A673 (cell line): ENCODE measurements at regions not wholly inside any gene's neighbourhood (a gene's known extent, or its start where the extent isn't known, plus 50 kb on each side); places are given as distances from the start of the nearest gene placed in this dataset.

ENCODE experiments used
- EZH2 ChIP-seq: fragments of 200-600 bp; sonication (generic); IDR thresholded peaks from 2 replicates; pipeline ENCODE4 v1.6.1; 2017; ENCODE audit warnings: borderline replicate concordance, low read depth, mild to moderate bottlenecking, mixed read lengths, antibody characterized with exemption, low read length; ENCODE audit not compliant: poor library complexity, severe bottlenecking
- TF ChIP-seq, protein P1 (sequence below): fragments of 300-800, 200-600 bp; sonication (generic); conservative IDR thresholded peaks from 2 replicates; pipeline ENCODE4 v1.5.1; 2017; ENCODE audit warnings: low read depth, mild to moderate bottlenecking, antibody characterized with exemption, low read length, moderate library complexity, mixed read lengths

DNA sequence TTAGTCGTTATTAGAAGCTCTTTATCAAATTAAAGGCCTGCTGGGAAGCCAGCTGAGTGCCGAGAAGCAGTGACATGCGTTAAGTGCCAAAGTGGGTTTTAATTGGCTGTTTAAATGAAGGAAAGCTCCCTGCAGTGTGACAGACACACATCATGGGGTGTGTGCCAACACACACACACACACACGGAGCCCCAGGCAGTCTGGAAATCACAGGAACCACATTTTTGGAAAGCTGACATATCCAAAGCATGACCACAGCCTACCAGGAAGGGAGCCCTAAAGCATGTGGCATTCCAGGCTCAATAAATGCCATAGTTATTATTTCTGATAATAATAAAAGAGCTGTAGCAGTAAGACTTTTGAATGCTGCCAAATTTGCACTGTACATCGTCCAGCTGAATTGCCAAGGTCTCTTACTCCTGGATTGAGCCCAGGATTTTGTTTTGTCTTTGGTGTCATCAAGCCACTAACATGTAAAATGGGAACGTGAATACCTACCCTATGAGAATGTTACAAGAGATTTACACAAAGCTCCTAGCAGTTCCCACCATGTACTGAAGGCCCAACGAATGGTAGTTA, 135.1 kb downstream of the TMEM30B start:
- TF ChIP-seq, protein P1, sequence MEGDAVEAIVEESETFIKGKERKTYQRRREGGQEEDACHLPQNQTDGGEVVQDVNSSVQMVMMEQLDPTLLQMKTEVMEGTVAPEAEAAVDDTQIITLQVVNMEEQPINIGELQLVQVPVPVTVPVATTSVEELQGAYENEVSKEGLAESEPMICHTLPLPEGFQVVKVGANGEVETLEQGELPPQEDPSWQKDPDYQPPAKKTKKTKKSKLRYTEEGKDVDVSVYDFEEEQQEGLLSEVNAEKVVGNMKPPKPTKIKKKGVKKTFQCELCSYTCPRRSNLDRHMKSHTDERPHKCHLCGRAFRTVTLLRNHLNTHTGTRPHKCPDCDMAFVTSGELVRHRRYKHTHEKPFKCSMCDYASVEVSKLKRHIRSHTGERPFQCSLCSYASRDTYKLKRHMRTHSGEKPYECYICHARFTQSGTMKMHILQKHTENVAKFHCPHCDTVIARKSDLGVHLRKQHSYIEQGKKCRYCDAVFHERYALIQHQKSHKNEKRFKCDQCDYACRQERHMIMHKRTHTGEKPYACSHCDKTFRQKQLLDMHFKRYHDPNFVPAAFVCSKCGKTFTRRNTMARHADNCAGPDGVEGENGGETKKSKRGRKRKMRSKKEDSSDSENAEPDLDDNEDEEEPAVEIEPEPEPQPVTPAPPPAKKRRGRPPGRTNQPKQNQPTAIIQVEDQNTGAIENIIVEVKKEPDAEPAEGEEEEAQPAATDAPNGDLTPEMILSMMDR, result no peak
- no peak for TF ChIP-seq EZH2
